Anterior cingulate cortex (tissue), 58 donors: ENCODE measurements at regions not wholly inside any gene's neighbourhood (a gene's known extent, or its start where the extent isn't known, plus 50 kb on each side); places are given as distances from the start of the nearest gene placed in this dataset.
"Not testable (repeated sequence)": the region's sequence is repeated elsewhere in the genome, so short reads cannot be mapped to it uniquely, and the experiment has no call there.

ENCODE experiments used
- DNase-seq, 58 donors: peaks; one replicate each; lab custom pipeline; 2025; lab: John Stamatoyannopoulos, UW

DNA sequence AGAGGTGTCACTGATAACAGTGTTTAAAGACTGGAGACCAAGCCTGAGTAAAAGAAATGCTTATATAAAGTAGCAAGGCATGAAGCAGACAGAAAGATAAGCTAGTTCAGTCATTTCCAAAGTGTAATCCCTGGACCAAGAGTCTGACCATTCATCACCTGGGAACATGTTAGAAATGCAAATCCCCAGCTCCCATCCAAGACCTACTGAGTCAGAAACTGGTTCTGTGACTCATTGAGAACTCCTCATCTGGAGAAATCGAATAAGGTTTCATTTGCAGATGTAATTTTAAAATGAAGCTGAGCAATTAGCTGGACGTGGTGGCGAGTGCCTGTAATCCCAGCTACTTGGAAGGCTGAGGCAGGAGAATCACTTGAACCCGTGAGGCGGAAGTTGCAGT is 473.9 kb upstream of the UBE2E2 start:
- no peak for DNase-seq

DNA sequence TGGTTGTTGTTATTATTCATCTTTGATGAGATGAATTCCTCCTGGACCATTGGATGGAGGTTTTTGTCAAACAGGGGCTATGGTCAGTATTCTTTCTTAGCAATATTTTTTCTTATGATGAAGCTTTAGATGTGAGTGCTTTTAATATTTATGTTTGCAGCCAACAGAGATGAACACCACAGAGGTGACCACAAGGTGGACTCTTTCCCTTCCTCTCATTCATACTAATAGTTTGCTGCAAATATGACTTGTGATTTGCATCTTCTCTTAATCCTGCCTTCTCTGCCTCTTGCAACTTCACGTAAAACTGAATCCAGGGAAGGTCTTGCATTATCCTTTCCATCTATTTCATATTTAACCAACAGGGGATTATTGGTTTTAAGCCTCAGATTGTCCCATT is 473.1 kb upstream of the UBE2E2 start:
- no peak for DNase-seq

DNA sequence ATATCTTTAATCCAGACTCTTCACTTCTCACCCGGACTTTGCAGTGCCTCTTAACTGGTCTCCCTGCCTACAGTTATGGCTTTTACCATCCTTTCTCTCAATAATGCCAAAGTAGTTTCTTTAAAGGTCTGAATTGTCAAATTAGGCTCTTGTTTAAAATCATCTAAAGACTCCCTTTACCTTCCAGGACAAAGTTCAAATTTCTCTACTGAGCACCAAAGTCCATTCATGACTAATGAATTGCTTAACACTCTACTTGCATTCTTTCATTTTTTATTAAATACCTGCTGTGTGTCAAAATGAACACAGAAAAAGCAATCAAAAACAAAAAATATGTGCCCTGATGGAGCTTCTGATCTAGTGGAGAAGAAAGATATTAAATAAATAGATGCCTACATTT is 472.4 kb upstream of the UBE2E2 start:
- DNase-seq = no peak

DNA sequence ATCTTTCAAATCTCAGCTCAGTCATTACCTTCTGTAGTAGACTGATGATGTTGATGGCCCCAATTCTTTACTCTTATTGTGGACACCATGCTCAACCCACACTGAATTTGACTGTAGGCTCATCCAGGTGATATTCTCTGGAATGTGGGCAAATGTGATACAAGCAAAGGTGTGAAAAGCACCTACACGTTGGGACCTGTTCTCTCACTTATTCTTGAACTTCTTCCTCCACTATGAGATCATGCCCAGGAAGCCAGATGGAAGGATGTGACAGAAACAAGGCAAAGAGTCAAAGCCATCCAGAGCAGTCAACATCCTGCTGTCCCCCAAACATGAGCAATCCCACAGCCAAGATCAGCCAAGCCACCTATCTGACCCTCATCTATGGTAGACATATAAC is 471.2 kb upstream of the UBE2E2 start:
- no peak for DNase-seq

DNA sequence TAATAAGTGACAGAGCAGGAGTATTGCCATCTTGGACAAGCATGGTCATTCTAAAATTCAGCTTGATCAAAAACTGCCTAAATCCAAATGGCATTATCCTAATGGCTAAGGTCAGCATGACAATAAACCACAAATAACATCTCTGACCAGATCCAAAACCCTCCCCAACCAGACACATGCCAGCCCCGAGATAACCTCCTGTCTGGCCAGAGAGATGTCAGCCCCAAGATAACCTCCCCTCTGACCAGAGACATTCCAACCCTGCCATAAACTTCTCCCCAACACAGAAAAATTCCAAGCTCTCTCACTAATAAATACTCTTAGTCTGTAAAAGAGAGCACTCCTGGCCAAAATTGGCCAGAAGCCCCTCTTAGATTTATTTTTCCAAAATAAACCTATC is 470.5 kb upstream of the UBE2E2 start:
- DNase-seq = no peak

DNA sequence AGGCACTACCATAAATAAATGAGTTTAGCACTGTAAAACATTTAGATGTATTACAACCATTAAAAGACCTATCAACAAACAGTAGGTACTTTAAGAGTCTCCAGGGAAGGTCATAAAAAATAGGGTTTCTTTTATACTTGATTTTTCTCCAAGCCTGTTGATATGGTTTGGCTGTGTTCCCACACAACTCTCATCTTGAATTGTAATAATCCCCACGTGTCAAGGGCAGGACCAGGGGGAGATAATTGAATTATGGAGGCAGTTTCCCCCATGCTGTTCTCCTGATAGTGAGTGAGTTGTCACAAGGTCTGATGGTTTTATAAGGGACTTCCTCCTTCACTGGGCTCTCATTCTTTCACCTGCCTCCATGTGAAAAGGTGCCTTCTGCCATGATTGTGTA is 468.9 kb upstream of the UBE2E2 start:
- no peak for DNase-seq

DNA sequence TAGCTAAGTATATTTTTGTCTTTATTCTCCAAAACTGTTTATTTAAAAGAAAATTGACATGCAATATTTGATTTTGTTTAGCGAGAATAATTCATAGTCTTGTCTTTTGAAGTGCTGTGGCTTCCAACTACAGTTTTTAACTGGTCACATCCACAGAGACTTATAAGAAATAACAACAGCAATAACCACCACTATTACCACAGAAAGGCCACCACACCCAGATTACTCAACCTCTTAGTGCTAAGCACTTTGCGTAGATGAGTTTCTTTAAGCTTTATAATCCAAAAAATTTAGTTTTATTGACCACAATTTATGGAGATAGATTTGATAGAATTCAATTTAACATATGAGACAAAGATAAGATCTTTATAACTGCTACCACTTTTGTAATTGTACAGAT is 468.4 kb upstream of the UBE2E2 start:
- no peak for DNase-seq

DNA sequence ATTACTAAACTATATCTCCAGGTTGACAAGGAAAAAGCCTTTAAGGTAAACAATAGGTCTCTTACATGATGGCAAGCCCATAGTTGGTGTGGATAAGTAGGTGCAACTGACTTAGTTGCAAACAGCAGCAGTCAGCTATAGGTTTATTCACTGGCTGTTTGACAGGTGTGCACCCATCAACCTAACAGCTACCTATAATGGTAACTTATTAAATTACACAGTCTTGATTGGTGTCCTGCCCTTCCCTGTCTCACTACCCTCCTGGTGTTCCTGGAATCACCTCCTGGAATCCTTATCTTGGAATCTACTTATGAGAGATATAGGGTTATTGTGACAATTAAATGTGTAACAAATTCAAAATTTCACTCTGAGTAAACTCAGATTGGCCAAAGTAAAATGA is 467.8 kb upstream of the UBE2E2 start:
- no peak for DNase-seq

DNA sequence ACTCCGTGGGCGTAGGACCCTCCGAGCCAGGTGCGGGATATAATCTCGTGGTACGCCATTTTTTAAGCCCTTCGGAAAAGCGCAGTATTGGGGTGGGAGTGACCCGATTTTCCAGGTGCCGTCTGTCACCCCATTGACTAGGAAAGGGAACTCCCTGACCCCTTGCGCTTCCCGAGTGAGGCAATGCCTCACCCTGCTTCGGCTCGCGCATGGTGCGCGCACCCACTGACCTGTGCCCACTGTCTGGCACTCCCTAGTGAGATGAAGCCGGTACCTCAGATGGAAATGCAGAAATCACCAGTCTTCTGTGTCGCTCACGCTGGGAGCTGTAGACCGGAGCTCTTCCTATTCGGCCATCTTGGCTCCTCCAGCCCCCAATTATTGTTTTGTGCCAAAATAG is 459.7 kb upstream of the UBE2E2 start:
- not testable (repeated sequence) for DNase-seq

DNA sequence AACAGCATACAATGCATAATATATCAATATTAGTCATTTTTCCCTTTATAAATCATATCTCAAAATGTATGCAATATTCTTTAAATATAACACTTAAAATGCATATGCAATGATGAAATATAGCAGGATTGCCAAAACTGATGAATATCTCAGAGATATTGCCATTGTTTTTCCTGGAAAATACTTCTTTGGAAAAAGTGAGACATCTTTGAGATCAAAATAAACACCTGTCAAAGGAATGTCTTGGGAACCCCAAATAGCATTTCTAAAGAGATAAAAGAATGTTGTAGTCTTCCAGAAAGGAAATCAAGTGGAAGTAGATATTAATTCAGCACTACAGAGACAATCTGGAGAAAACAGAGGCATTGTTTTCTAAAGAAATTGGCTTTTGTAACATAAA is 457.8 kb upstream of the UBE2E2 start:
- no peak for DNase-seq

DNA sequence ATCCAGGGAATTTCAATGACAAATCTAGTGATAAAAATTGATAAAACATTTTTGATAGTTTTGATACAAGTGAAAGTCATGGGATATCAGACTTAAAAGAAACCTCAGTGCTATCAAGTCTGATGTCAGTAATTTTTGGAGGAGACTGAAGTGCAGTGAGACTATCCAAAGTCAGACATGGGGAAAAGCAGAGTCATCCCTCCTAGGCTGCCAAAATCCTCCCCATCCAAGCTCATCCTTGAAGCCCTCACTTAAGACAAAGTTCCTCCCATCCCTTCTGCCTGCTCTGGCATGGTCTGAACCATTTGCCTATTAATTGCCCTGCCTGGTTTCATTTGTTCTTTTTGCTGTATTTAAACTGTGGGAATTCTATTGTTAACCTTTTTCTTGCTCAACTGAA is 456.9 kb upstream of the UBE2E2 start:
- no peak for DNase-seq

DNA sequence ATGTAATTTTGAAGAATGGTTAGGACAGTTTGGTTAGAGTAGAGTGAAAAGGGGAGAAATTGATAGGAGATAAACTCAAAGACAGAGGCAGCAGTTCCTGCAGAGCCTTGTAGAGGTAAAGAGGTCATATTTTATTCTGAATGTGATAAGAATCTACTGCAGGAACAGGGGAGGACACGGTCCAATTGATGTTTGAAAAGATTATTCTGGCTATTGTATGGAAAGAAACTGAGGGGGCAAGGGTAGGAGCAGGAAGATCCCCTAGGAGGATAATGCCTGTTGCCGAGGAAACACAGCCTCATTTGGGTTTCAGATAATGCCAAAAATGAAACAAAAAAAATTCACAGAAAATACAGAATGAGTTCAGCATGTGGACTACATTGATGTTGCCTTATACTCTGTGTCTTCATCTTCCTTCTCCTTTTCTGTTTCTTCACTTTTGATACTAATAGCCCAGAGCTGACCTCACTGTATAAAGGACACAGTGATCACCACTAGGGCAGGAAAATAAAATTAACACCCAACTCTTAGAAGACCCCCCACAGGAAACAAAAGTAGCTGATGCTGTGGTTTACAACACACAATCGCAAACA is 454.6 kb upstream of the UBE2E2 start:
- no peak for DNase-seq

DNA sequence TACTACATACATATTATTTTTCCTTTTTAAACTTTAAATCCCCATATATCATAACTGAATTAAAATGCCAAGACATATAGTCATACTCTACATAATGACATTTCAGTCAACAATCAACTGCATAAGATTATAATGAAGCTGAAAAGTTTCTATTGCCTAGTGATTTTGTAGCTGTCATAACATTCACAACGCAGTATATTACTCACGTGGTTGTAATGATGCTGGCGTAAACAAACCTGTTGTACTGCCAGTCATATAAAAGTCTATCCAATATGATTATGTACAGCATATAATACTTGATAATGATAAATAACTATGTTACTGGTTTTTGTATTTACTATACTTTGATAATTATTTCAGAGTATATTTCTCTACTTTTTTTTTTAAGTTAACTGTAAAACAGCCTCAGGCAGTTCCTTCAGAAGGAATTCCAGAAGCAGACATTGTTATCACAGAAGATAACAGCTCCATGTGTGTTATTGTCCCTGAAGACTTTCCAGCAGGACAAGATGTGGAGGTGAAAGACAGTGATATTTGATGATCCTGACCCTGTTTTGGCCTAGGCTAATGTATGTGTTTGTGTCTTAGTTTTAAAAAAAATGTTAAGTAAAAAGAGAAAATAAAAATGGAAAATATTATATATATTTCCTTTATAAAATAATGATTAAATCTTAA is 443.4 kb upstream of the UBE2E2 start:
- no peak for DNase-seq

DNA sequence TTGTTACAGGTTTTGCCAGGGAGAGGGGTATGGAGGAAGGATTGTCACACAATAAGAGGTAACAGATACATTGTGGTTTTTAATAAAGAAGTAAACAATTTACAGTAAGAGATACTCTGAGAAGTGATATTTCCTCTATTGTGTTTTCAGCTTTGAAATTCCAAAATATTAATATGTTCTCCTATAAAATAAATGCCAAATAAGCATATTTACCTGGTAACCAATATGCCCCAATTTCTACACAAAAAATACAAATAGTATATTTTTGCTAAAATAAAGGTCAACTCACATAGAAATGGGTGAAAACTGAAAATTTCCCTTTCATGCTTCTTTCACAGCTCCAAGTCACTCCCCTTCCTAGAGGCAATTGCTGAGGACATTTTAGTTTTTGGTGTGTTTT is 437.4 kb upstream of the UBE2E2 start:
- DNase-seq = no peak

DNA sequence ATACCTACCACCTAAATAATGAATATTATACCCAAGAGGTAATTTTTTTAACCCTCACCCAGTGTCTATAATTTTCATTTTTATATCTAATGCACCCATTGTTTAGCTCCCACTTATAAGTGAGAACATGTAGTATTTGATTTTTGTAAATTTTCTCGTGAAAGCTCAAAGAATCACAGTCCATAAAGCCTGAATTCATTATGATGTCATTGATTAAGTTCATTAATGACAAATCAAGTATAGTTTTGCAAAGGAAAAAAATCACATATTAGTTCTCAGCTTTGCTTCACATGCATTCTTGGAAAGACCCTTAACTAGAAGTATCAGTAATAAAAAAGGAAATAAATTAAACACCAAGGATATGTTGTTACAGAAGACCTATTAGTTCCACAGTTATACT is 425.3 kb upstream of the UBE2E2 start:
- DNase-seq = no peak

DNA sequence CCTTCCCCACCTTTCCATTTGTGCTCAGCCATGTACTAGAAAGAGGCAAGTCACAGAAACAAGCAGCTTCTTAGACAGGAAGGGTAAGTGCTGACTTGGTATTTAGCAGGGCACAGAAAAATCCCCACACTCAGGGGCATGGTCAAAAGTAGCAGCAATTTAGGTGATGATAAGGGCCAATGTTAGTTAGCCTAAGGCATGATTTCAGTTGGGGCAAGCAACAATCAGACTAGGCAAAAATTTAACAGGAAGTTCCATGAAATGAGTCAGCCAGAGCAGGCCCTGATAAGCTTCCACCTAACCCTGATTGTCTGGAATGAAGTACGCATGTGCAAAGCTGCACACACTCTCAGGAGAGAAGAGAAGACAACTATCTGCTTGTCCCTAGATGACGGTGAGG is 423.4 kb upstream of the UBE2E2 start:
- DNase-seq = no peak

DNA sequence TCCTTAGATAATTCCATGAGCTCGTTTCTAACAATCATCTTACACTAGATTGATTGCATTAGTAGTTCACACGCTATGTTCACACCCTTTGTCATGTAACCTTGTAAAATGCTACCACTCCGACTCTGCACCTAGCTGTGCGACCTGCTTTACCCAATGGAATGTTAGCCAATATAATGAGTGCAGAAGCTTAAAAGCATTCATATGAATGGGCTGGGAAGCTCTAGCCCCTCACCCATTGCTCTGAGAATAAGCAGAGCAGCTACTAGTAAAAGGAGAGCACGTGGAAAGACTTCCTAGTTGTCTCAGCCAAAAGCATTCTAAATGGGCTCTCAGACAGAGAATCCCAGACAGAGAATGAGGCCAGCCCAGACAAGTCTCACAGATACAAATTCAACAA is 410.6 kb upstream of the UBE2E2 start:
- no peak for DNase-seq

DNA sequence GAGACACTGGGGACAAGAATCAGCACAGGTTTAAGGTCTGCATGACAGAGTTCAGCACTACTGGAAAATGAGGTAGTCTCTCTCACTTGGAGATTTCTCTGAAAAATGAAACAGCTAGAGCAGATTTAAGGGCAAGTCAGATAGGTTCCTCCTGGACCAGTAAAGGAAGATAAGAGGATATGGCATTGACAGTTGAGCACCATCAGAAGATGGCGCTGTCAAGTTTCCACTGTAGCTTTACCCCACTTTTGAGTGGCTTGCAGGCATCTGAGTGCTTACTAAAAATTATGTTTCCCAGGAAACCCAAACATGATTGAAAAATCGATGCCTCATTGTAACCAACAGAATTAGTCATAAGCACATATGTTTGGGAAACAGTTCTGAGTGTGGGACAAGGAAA is 407.2 kb upstream of the UBE2E2 start:
- no peak for DNase-seq

DNA sequence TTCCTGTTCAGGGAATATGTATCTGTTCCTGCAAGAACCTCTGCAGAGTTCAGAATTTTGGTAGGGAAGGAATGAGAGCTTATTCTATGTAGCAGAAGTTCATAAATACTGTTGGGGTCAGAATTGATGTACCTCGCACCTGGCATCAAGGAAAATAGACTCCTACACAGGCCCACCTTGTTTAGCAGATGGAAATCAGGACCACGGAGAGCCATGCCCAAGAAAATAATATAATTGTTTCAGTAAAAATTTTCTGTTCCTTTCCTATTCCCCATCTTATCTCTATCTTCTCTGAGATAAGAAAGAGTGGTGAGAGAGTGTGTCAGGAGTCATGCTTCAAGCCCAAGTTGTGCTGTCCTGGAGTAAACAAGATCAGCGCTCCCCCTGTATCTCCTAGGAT is 404.7 kb upstream of the UBE2E2 start:
- no peak for DNase-seq

DNA sequence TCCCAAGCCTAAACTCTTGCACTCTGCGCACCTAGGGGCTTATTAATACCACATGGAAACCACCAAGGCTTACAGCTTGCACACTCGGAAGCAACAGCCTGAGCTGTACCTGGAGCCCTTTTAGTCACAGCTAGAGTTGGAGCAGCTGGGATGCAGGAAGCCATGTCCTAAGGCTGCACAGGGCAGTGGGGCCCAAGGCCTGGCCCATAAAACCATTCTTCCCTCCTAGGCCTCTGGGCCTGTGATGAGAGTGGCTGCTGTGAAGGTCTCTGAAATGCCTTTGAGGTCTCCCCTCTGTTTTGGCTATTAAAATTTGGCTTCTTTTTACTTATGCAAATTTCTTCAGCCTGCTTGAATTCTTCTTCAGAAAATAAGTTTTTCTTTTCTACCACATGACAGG is 383.9 kb upstream of the UBE2E2 start:
- DNase-seq = no peak

DNA sequence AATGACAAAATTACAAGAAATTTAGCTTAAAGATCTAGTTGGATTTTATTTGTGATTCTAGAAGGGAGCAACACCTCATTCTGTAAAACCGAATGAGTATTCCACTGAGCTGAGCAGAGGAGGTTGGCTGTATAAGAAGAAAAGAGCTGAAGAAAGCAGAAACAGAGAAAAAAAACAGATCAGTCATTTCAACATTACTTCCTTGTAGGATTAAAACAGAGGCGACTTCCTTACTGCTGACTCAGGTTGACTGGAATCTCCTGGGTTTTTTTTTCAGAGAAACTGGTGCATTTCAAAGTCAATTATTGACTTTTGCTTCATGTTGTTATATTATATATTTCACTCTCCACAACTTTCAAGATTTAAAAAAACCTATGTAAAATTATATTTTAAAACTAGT is 368.1 kb upstream of the UBE2E2 start:
- DNase-seq = no peak

DNA sequence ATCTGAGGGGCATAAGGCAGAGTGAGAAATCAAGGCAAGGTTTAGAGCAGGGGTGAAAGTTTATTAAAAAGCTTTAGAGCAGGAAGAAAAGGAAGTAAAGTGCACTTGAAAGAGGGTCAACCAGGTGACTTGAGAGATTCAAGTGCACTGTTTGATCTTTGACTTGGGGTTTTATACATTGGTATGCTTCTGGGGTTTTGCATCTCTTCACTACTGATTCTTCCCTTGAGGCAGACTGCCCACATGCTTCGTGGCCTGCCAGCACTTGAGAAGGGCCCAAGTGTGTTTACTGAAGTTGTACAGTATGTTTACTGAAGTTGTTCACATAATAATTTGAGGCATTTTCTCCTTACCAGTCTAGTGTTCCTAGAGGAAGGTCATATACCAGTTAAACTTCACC is 367.0 kb upstream of the UBE2E2 start:
- DNase-seq = no peak

DNA sequence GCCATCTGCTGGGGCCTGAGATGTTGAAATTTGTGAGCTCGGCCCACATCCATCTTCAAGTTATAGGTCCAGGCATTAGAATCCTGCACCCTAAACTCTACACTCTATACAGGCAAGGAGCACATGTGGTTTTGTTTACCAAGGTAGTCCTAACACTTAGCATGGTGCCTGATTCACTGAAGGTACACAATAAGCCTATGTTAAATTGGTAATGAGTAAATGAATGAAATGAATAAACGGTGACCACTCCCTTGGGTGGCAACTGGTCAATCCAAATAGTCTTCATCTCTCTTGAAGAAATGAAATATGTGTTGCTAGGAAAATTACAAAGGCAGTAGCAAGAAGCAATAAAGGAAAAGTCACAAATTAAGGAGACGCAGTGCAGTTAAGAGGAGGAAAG is 359.3 kb upstream of the UBE2E2 start:
- DNase-seq = no peak
